Karpas-422 (cell line): ENCODE measurements at regions not wholly inside any gene's neighbourhood (a gene's known extent, or its start where the extent isn't known, plus 50 kb on each side); places are given as distances from the start of the nearest gene placed in this dataset.
A peak's percentile ranks its signal among the peaks of the same experiment; 100 is the strongest.
"Not testable (repeated sequence)": the region's sequence is repeated elsewhere in the genome, so short reads cannot be mapped to it uniquely, and the experiment has no call there.

Experiments
- DNase-seq: peaks from one replicate; pipeline ENCODE4 v3.0.0-alpha.2; 2015
- H2AFZ ChIP-seq: fragments of 200-600 bp; sonication (generic); 2 replicates; pipeline ENCODE4 v1.6.1; 2014; ENCODE audit warnings: antibody characterized with exemption, low read length, mixed read lengths
- H3K27ac ChIP-seq: fragments of 200-600 bp; sonication (generic); 2 replicates; pipeline ENCODE4 v1.5.1; 2014; ENCODE audit warnings: mild to moderate bottlenecking, low read length, moderate library complexity
- H3K27me3 ChIP-seq: fragments of 200-600 bp; sonication (generic); 2 replicates; pipeline ENCODE4 v1.6.1; 2014; ENCODE audit warnings: low read length, mixed read lengths
- H3K36me3 ChIP-seq: fragments of 200-600 bp; sonication (generic); 2 replicates; pipeline ENCODE4 v1.6.1; 2014; ENCODE audit warnings: low read length, mixed read lengths; ENCODE audit not compliant: insufficient read depth
- H3K4me1 ChIP-seq: fragments of 200-600 bp; sonication (generic); 2 replicates; pipeline ENCODE4 v1.6.1; 2014; ENCODE audit warnings: mild to moderate bottlenecking, low read length, mixed read lengths
- H3K4me2 ChIP-seq: fragments of 200-600 bp; sonication (generic); 2 replicates; pipeline ENCODE4 v1.6.1; 2014; ENCODE audit warnings: low read length, low read depth, mild to moderate bottlenecking; ENCODE audit not compliant: poor library complexity, severe bottlenecking
- H3K4me3 ChIP-seq: fragments of 200-600 bp; sonication (generic); 2 replicates; pipeline ENCODE4 v1.5.1; 2014; ENCODE audit warnings: mild to moderate bottlenecking, antibody characterized with exemption, low read length, mixed read lengths
- H3K79me2 ChIP-seq: fragments of 200-600 bp; sonication (generic); 2 replicates; pipeline ENCODE4 v1.6.1; 2014; ENCODE audit warnings: mild to moderate bottlenecking, low read length, mixed read lengths
- H3K9ac ChIP-seq: fragments of 200-600 bp; sonication (generic); 2 replicates; pipeline ENCODE4 v1.6.0; 2014; ENCODE audit warnings: low read length
- H3K9me2 ChIP-seq: fragments of 200-600 bp; sonication (generic), shearing (Covaris generic); replicated peaks from 2 replicates; pipeline ENCODE4 v1.6.0; 2014; ENCODE audit warnings: mild to moderate bottlenecking, low read length, moderate library complexity; ENCODE audit not compliant: insufficient read depth
- H3K9me3 ChIP-seq: fragments of 300-700, 200-600 bp; sonication (generic); 2 replicates; pipeline ENCODE4 v1.6.1; 2014; ENCODE audit warnings: low read length, mixed read lengths
- H4K20me1 ChIP-seq: fragments of 200-600 bp; sonication (generic); 2 replicates; pipeline ENCODE4 v1.6.1; 2014; ENCODE audit warnings: mild to moderate bottlenecking, antibody characterized with exemption, low read length, low read depth; ENCODE audit not compliant: insufficient read depth

DNA sequence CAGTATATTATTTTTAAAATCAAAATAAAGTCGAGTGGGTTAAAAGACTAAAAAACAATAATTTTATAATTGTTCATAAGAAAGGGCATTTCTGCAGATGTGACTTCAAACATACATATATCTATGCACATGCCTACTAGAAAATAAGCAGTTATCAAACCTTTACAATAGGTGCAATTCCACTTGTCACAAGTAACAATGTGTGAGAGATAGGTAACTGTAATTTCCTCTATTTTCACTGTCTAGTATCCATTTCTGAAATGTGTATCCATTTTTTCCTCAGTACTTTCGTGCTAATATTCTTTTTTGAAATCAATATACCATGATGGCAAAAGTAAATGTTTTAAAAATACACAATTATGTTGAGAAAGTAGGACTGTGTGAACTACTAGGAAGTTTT, 96.9 kb upstream of the GNAI1 start:
- DNase-seq, result no peak
- Histone ChIP-seq H3K9me3 (no peaks in the 10 kb centered on the region), H3K9me2 (no peaks in the 10 kb centered on the region; the same call in 1 of the 2 replicates), H3K27me3 (no peaks in the 10 kb centered on the region), H3K4me3 (no peak overlapping the region), H3K79me2 (no peaks in the 10 kb centered on the region), H3K27ac (no peak overlapping the region), H3K36me3 (no peaks in the 10 kb centered on the region), H3K4me1 (no peaks in the 10 kb centered on the region), H3K9ac (no peak overlapping the region), H2AFZ (no peak overlapping the region), H3K4me2 (no peak overlapping the region), H4K20me1 (no peaks in the 10 kb centered on the region)

DNA sequence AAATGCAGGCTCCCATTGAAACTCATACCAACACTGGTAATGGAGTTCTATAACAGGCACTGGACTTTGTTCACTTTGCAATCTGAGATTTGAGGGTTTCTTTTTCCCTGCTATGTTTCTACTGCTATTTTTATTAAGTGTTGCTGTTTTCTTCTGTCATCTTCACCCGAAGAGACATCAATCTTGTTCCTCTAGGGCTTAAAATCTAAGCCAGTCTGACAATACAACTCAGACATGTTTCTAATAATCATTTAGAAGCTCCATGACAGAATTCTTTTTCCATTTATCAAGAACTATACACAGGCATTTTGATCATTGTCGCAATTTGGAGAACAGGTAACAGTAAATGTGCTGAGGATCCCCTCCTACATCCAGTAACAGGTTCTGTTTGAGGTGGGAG, 98.5 kb upstream of the GNAI1 start:
- DNase-seq, result no peak
- Histone ChIP-seq H3K27ac (no peak overlapping the region), H2AFZ (no peak overlapping the region), H3K79me2 (no peaks in the 10 kb centered on the region), H3K9me3 (no peaks in the 10 kb centered on the region), H3K27me3 (no peaks in the 10 kb centered on the region), H3K36me3 (no peaks in the 10 kb centered on the region), H3K9ac (no peak overlapping the region), H4K20me1 (no peaks in the 10 kb centered on the region), H3K4me2 (no peak overlapping the region), H3K9me2 (no peaks in the 10 kb centered on the region; the same call in 1 of the 2 replicates), H3K4me3 (no peak overlapping the region), H3K4me1 (no peaks in the 10 kb centered on the region)

DNA sequence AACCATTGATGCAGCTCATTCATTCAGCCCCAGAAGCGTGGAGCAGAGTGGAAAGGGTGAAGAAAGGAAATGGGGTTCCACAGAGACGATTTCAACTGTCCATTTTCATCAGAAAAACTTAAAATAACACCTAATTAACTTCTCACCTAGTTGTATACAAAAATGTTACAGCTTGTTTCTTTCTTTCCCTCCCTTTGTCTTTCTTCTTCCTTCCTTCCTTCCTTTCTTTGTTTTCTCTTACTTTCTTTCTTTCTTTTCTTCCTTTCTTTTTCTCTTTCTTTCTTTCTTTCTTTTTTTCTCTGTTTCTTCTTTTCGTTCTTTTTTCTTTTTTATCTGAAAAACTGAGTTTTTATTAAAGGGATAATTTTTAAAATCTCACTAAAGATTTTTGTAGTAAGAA, 105.9 kb upstream of the GNAI1 start:
- no peak overlapping the region for H3K9ac ChIP-seq
- H3K4me1 ChIP-seq, result no peaks in the 10 kb centered on the region

DNA sequence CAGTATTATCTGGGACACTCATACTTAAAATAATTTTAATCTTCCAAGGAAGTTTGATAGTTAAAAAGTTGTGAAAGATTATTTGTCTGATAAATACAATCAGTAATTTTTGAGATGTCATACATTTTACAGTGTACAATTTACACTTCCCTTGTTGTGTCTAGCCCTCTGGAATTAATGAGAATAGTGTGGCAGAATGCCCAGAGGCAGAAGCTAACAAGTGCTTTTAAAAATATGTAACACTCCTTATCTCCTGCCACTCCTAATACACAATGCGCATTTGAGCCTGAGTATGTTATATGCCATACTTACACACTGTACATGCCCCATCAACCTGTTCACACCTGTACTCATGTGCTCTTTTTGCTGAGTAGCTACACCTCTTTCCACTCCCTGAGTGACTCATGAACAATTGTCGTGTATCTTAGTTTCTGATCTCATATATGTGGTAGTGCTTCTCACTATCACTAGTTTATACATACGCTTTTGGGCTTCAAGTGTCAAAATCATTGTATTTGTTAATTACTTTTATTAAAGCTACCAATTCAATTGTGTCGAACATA, 106.9 kb upstream of the GNAI1 start:
- Histone ChIP-seq H3K79me2 (no peaks in the 10 kb centered on the region), H3K27ac (no peak overlapping the region), H3K4me2 (no peak overlapping the region), H3K4me1 (no peaks in the 10 kb centered on the region), H3K9me3 (no peaks in the 10 kb centered on the region), H3K9ac (no peak overlapping the region), H3K36me3 (no peaks in the 10 kb centered on the region), H2AFZ (no peak overlapping the region), H3K9me2 (no peaks in the 10 kb centered on the region), H3K4me3 (no peak overlapping the region), H4K20me1 (no peaks in the 10 kb centered on the region), H3K27me3 (no peaks in the 10 kb centered on the region)
- no peak for DNase-seq

More for the DNA sequence above, 105.9 kb upstream of the GNAI1 start:
- Histone ChIP-seq H3K9me2 (no peaks in the 10 kb centered on the region; the same call in 1 of the 2 replicates), H3K4me2 (no peak overlapping the region), H3K27me3 (no peaks in the 10 kb centered on the region), H3K79me2 (no peaks in the 10 kb centered on the region), H3K9me3 (no peaks in the 10 kb centered on the region), H3K4me3 (no peak overlapping the region), H2AFZ (no peak overlapping the region), H3K27ac (no peak overlapping the region), H4K20me1 (no peaks in the 10 kb centered on the region), H3K36me3 (no peaks in the 10 kb centered on the region)
- DNase-seq, result no peak

DNA sequence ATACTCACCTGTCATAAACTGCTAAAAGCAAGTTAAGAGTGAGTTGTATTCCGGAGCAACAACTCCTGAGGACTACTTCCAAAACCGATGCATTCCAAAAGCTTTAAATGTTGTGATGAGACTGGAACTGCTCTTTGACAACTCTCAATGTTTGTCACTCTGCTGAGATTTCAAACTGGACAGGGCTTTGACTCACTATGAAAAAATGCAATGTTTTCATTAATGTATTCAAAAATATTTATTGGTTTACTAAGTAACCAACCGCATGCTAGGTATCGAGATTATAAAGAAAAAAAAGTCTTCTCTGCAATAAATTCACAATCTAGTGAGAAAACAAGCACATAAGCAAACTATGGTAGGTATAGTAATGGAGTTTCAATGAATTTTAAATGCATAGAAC, 107.9 kb upstream of the GNAI1 start:
- no peak overlapping the region for H2AFZ ChIP-seq
- no peak for DNase-seq
- H3K79me2 ChIP-seq, result no peaks in the 10 kb centered on the region
- H3K9me2 ChIP-seq, result no peaks in the 10 kb centered on the region
- no peak overlapping the region for H3K4me2 ChIP-seq
- no peaks in the 10 kb centered on the region for H3K9me3 ChIP-seq
- H3K36me3 ChIP-seq, result no peaks in the 10 kb centered on the region
- no peaks in the 10 kb centered on the region for H4K20me1 ChIP-seq
- no peak overlapping the region for H3K27ac ChIP-seq
- no peak overlapping the region for H3K4me3 ChIP-seq
- no peaks in the 10 kb centered on the region for H3K27me3 ChIP-seq
- no peaks in the 10 kb centered on the region for H3K4me1 ChIP-seq
- H3K9ac ChIP-seq, result no peak overlapping the region

DNA sequence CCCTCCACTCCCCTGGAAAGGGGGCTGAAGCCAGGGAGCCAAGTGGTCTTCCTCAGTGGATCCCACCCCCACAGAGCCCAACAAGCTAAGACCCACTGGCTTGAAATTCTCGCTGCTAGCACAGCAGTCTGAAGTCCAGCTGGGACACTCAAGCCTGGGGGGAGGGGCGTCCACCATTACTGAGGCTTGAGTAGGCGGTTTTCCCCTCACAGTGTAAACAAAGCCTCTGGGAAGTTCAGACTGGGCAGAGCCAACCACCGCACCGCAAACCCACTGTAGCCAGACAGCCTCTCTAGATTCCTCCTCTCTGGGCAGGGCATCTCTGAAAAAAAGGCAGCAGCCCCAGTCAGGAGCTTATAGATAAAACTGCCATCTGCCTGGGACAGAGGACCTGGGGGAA, 114.4 kb upstream of the GNAI1 start:
- not testable (repeated sequence) for DNase-seq, H3K4me2 ChIP-seq, H3K9me2 ChIP-seq, H3K79me2 ChIP-seq, H3K27me3 ChIP-seq, H2AFZ ChIP-seq, H3K27ac ChIP-seq, H3K9ac ChIP-seq, H3K4me1 ChIP-seq, H3K36me3 ChIP-seq, H3K9me3 ChIP-seq, H4K20me1 ChIP-seq, H3K4me3 ChIP-seq

DNA sequence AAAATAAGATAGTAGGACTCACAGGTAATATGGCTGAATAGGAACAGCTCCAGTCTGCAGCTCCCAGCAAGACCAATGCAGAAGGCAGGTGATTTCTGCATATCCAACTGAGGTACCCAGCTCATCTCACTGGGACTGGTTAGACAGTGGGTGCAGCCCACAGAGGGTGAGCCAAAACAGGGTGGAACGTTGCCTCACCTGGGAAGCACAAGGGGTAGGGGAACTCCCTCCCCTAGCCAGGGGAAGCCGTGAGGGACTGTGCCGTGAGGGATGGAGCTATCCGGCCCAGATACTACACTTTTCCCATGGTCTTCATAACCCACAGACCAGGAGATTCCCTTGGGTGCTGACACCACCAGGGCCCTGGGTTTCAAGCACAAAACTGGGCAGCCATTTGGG, 114.8 kb upstream of the GNAI1 start:
- H3K36me3 ChIP-seq, H3K79me2 ChIP-seq, H3K9ac ChIP-seq, H3K9me3 ChIP-seq, DNase-seq, H3K27ac ChIP-seq, H3K4me3 ChIP-seq, H3K4me2 ChIP-seq, H3K9me2 ChIP-seq, H4K20me1 ChIP-seq, H2AFZ ChIP-seq, H3K27me3 ChIP-seq, H3K4me1 ChIP-seq: not testable (repeated sequence)

DNA sequence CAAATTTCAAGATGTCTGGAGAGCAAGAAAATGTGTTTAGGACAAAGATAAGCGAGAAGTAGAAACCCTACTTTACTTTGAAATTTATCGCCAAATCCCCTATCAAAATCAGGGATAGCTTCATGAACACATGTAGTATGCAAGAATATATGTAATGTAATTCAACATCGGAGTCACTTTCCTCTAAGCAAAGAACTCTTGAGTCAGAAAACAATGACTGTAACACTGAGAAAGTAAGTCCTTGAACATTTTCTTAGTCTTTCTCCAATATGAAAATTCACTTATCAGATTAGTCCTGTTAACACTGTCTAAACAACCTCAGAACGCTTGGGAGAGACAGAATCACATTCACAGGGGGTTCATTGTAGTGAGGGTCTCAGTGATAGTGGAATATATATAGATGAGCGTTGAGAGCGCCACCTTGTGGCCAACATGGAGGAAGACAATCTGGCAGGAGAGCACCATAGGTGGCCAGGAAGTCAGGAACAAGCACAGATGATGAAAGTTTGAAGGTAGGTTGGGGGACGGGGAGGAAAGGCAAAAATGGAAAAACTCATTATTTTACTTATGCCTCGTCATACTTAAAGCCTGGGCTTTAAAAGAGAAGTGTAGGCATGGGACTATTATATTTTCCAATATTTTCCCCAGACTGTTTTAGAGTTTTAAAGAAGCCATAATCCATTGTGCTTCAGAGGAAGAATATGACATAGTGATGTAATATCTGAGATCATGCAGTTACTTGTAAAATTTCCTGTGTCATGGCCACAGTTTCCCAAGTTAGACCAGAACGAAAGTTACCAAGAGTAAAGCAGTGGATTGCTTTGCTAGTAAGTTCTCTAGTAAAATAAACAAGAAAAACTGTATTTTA, 115.5 kb upstream of the GNAI1 start:
- H3K27ac ChIP-seq, result no peak overlapping the region
- H3K9me2 ChIP-seq, result no peaks in the 10 kb centered on the region
- peaks cover 3% of the 10 kb centered on the region; the same call in 1 of the 2 replicates for H3K9me3 ChIP-seq
- no peak overlapping the region for H3K9ac ChIP-seq
- H3K4me2 ChIP-seq, result no peak overlapping the region
- H4K20me1 ChIP-seq, result no peaks in the 10 kb centered on the region
- no peak overlapping the region for H3K4me3 ChIP-seq
- H3K79me2 ChIP-seq, result no peaks in the 10 kb centered on the region
- peak; percentile 68 for DNase-seq
- H3K36me3 ChIP-seq, result no peaks in the 10 kb centered on the region
- H3K27me3 ChIP-seq, result no peaks in the 10 kb centered on the region
- H3K4me1 ChIP-seq, result no peaks in the 10 kb centered on the region
- no peak overlapping the region for H2AFZ ChIP-seq
